Chondrocyte (in vitro differentiated cells): ENCODE measurements at regions not wholly inside any gene's neighbourhood (a gene's known extent, or its start where the extent isn't known, plus 50 kb on each side); places are given as distances from the start of the nearest gene placed in this dataset.

ENCODE experiments used
- DNase-seq: peaks from one replicate; pipeline ENCODE4 v3.0.0; 2021; ENCODE audit warnings: mixed read lengths, low spot score
- H3K27ac Mint-ChIP-seq: one replicate; pipeline ENCODE4 v1.8.0; 2021; ENCODE audit warnings: mild to moderate bottlenecking, moderate library complexity, mixed read lengths; ENCODE audit not compliant: unreplicated experiment
- H3K27me3 Mint-ChIP-seq: 2 replicates; pipeline ENCODE4 v1.8.0; 2021; ENCODE audit warnings: low read depth, mixed read lengths
- H3K36me3 Mint-ChIP-seq: 2 replicates; pipeline ENCODE4 v1.8.0; 2021; ENCODE audit warnings: low read depth, mixed read lengths
- H3K4me1 Mint-ChIP-seq: 2 replicates; pipeline ENCODE4 v1.8.0; 2021; ENCODE audit warnings: low read depth, mild to moderate bottlenecking, mixed read lengths
- H3K4me3 Mint-ChIP-seq: one replicate; pipeline ENCODE4 v1.8.0; 2021; ENCODE audit warnings: mild to moderate bottlenecking, moderate library complexity, mixed read lengths; ENCODE audit not compliant: unreplicated experiment
- H3K9me3 Mint-ChIP-seq: 2 replicates; pipeline ENCODE4 v1.8.0; 2021; ENCODE audit warnings: low read depth, mixed read lengths
- CTCF ChIP-seq: fragments of 200-600 bp; sonication (generic); IDR thresholded peaks from 2 replicates; pipeline ENCODE4 v1.5.0; 2021; ENCODE audit warnings: antibody characterized with exemption, mild to moderate bottlenecking, moderate library complexity

GRCh38 chr2:117555965-117556364 lies 258.5 kb upstream of the DDX18 start:
- Mint-ChIP-seq H3K36me3 (no peaks in the 10 kb centered on the region), H3K4me3 (no peak overlapping the region), H3K9me3 (no peaks in the 10 kb centered on the region), H3K27me3 (peaks cover 2% of the 10 kb centered on the region), H3K27ac (no peak overlapping the region), H3K4me1 (no peaks in the 10 kb centered on the region)
- no peak for TF ChIP-seq CTCF
- DNase-seq, result no peak

DNA sequence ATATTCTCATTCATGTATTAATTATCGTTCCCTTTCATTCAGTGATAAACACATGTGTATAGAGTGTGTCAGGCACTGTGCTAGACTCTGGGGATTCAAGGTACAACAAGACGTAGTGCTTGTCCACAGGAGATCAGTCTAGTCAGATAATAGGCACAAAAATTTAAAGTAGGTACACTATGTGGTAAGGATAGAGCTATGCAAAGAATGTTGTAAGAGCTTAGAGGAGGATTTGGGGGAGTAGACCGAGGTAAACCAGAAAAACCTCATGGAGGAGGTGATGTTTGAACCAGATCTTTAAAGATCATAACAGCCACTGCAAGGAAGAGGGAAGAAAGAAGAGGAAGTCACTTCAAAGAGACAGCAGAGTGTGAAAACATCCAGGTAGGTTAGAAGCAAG lies 256.9 kb upstream of the DDX18 start:
- Mint-ChIP-seq H3K9me3 (no peaks in the 10 kb centered on the region), H3K27me3 (peaks cover 2% of the 10 kb centered on the region), H3K27ac (no peak overlapping the region), H3K36me3 (no peaks in the 10 kb centered on the region), H3K4me3 (no peak overlapping the region), H3K4me1 (no peaks in the 10 kb centered on the region)
- TF ChIP-seq CTCF, result no peak
- no peak for DNase-seq

- H3K9me3 Mint-ChIP-seq, result peaks cover 16% of the 10 kb centered on the region
Observed at GRCh38 chr2:117562654-117563053, 251.8 kb upstream of the DDX18 start.

DNA sequence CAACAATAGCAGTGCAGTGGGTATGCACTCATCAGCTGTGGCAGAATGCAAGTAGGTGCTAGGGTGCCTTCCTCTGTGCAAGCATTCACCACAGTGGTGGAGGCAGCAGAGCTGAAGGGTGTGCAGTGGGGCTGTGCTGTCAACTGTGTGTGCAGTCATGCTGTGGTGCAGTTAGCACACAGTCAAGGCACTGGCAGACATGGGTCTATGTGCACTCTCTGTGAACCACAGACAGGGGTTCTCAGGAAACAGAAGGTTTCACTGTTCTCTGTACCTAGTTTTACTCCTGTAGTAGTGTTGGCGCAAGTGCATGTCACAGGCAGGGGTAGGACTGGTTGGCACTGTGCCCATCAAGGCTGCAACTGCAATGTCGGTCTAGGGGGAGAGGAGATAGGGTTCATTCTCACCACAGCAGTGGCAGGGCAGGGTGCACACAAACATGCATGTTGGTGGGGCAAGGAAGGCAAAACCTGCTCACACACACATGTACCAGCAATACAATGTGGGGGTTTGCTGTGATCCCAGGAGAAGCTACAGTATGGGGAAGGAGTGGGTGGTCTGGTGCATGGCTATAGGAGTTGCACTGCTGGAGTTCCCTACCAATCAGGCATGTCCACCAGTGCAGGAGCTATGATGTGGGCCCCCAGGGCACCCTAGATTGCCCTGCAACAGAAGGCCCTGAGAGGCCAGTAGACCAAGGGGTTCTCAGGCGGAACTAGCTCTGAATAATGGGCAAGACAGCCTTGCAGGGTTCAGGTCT lies 242.7 kb upstream of the DDX18 start:
- peak; percentile 41 for DNase-seq
- H3K27me3 Mint-ChIP-seq, result no peaks in the 10 kb centered on the region
- TF ChIP-seq CTCF, result no peak
- H3K9me3 Mint-ChIP-seq, result peaks cover 19% of the 10 kb centered on the region
- no peaks in the 10 kb centered on the region for H3K4me1 Mint-ChIP-seq
- no peak overlapping the region for H3K4me3 Mint-ChIP-seq
- no peak overlapping the region for H3K27ac Mint-ChIP-seq
- H3K36me3 Mint-ChIP-seq, result no peaks in the 10 kb centered on the region

More at GRCh38 chr2:117562654-117563053, 251.8 kb upstream of the DDX18 start:
- Mint-ChIP-seq H3K4me3 (no peak overlapping the region), H3K27me3 (no peaks in the 10 kb centered on the region), H3K36me3 (no peaks in the 10 kb centered on the region), H3K4me1 (no peaks in the 10 kb centered on the region), H3K27ac (no peak overlapping the region)
- no peak for DNase-seq
- TF ChIP-seq CTCF, result no peak

- H3K27me3 Mint-ChIP-seq, result no peaks in the 10 kb centered on the region
- H3K4me1 Mint-ChIP-seq, result no peaks in the 10 kb centered on the region
- H3K9me3 Mint-ChIP-seq, result peaks cover 13% of the 10 kb centered on the region
- H3K4me3 Mint-ChIP-seq, result no peak overlapping the region
- TF ChIP-seq CTCF, result no peak
- no peak overlapping the region for H3K27ac Mint-ChIP-seq
- no peaks in the 10 kb centered on the region for H3K36me3 Mint-ChIP-seq
- no peak for DNase-seq
Observed at GRCh38 chr2:117587310-117587709, 227.2 kb upstream of the DDX18 start.
